HG03108 (cell line): ENCODE measurements at regions not wholly inside any gene's neighbourhood (a gene's known extent, or its start where the extent isn't known, plus 50 kb on each side); places are given as distances from the start of the nearest gene placed in this dataset.

Experiments
- ATAC-seq: cut with Tn5 transposase; IDR thresholded peaks from one replicate; pipeline ENCODE4 v1.9.1; 2021; ENCODE audit warnings: moderate library complexity; ENCODE audit not compliant: unreplicated experiment

GRCh38 chr14:53810221-53810620, 146.4 kb downstream of the BMP4 start:
- ATAC-seq: no peak

DNA sequence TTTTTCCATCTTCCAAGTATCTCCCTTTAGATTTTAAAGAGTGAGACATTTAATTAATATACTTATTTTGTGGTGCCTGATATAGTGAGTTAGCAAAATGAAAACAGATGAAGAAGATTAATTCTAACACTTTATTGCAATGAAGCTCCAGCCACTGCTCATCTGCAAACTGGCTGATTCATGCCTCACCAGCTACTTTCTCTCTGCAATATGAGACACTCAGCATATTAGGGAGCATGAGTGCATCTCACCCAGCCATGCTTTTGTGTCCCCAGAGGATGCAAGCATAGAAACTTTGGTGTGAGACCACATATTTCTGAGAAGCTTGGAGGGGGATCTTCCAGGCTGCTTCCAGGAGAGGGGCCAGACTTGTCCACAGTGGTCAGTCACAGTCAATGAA, 148.6 kb downstream of the BMP4 start:
- no peak for ATAC-seq

DNA sequence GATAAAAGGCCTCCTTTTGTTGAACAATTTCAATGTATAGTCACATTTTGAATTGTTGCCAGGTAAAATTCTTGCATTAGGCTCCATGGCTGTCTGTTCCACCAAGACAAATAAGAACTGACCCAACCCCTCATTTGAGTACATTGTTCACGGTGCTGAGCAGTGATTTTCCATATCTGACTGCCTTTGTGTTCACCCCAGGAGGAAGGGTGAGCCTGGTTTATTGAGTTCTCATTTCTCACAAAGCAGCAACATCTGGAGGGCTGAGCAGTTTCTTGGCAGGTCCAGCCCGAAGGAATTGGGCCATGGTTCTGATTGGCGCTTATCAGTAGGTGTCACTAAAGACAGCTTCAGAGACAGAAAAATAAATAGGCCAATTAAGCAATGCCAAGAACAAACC, 149.1 kb downstream of the BMP4 start:
- ATAC-seq: no peak

DNA sequence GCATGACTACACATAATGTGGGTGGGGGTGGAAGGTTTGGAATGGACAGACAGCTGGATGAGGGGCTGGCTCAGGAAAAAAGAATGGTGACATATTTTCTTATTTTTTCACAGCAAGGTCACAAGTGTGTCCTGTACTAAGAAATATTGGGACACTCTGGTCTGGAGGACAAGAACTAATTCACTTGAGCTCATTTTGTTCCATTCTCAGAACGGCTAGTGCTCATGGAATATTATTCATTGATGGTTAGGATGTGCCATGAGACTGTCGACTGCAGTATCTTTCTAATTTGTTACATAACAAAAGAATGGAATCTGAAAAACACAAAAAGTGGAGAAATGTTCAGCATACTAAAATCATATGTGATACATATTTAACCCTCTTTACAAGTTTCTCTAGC, 149.5 kb downstream of the BMP4 start:
- no peak for ATAC-seq

GRCh38 chr14:53796734-53797133, 159.9 kb downstream of the BMP4 start:
- ATAC-seq: no peak

- no peak for ATAC-seq
These were observed 162.7 kb downstream of the BMP4 start for GRCh38 chr14:53793790-53794505.

- ATAC-seq: no peak
These were observed 163.7 kb downstream of the BMP4 start for GRCh38 chr14:53792909-53793308.

DNA sequence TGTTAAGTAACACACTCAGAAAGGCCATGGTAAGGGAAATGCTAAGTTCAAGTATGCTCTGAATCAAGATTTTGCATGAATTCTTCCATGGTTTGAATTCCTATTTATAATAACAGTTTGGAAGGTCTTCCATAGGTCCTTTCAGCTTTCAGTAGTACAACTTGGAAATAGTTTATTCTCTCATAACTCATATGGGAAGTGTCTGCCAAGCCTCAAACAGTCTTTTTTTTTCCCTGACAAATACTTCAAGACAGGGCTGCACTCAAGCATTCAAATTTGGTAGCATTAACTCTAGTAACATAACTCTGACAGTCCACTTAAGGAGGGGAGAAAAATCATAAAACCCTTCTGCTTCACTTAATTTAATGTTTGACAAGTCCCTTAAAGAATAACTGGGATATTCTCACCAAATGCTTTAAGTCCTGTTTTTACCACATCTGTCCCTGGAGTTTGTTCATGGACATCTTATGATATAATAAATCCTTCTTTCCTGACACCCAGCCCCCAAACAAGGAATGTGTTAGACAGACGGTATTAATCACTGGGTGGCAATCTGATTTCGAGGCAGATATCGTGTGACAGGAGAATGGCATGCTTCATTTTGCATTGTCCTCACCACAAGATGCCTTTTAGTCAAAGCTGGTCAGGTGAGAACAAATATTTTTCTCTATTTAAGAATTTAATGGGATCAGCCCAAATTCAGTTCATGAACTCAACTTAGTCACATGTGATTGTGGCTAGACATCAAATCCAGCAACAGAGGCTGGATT, 165.7 kb downstream of the BMP4 start:
- no peak for ATAC-seq

GRCh38 chr14:53788566-53788965, 168.1 kb downstream of the BMP4 start:
- ATAC-seq: no peak

DNA sequence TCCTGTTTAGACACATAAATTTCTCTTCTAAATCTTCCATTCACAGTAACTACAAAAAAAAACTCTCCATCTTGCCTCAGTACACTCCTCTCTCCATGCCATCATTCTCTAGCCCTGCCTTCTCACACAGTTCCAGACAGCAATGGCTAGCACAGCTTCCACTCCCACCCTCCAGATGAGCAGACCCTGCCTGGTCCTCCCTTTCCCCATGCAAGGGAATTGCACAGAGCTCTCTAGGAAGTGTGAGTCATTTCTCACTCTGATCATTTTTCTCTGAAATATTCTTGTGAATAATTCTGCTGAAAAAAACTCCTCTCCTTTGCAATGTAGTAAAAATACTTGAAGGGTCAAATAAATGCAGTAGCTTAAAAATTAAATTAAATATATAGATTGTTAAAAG, 170.6 kb downstream of the BMP4 start:
- no peak for ATAC-seq

- ATAC-seq: no peak
These were observed 171.9 kb downstream of the BMP4 start for GRCh38 chr14:53784688-53785087.

DNA sequence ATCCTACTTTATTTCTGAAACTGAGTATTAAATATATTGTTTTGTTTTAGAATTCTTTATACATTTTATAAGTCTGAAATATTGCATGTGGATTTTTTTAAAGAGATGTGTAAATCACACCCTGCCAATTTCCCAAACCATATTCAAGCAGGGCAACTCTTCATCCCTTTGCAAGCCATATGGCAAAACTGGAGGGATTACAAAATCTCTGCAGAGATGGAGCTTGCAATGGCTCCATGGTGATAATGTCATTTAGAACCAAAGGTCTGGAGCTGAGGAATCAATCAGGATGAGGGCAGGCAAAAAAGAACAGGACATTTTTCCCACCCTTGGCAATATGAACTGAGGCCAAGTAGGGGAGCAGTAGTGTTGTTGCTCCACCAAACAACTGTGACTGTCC, 173.4 kb downstream of the BMP4 start:
- no peak for ATAC-seq

DNA sequence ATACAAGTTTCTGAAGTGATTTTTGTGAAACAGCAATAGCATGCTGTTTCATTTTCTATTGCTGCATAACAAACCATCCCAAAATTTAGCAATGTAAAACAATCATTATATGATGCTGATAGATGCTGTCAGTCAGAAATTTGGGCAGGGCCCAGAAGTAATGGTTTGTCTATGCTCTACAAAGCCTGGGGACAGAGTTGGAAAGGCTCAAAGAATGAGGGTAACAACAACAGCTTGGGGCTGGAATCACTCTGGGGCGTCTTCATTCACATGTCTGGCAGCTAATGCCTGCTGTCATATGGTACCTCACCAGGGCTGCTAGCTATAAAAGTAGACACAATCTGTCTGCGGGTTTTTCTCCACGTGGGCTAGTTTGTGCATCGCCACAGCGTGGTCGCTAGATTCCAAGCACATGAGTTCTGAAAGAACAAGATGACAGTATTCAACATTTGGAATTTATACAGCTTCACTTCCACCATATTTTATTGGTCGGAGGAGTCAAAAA, 176.5 kb downstream of the BMP4 start:
- ATAC-seq: no peak

GRCh38 chr14:53779301-53779700, 177.3 kb downstream of the BMP4 start:
- ATAC-seq: no peak

GRCh38 chr14:53778263-53778662, 178.4 kb downstream of the BMP4 start:
- ATAC-seq: no peak

GRCh38 chr14:53772936-53773335, 183.7 kb downstream of the BMP4 start:
- ATAC-seq: no peak

DNA sequence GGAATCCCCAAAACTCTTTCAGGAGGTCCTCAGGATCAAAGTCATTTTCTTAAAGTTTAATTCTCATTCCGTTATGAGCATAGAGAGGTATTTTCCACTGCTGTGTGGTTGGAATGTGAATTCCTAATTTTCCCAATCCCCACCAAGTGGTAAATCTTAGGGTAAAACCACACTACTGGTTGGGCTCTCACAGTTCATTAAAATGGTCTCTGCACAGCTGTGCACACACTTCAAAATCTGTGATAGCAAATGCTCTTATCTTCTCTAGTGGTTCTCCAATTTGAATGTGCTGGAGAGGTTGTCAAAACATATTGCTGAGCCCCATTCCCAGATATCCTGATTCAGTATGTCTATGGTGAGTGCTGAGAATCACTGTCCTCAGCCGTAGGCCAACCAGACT, 189.1 kb downstream of the BMP4 start:
- no peak for ATAC-seq

- no peak for ATAC-seq
These were observed 190.0 kb downstream of the BMP4 start for GRCh38 chr14:53766601-53767000.

DNA sequence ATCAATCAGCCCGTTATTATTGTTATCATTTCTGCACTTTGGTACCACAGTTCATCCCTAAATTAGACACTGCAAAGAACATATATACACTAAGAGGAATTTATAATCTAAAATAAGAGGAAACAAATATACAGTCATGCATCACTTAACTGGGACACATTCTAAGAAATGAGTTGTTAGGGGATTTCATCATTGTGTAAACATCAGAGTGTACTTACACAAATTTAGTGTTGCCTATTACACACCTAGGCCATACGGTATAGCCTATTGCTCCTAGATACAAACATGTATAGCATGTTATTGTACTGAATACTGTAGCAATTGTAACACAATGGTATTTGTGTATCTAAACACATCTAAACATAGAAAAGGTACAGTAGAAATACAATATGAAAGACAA, 190.5 kb downstream of the BMP4 start:
- ATAC-seq: no peak

GRCh38 chr14:53764846-53765245, 191.8 kb downstream of the BMP4 start:
- no peak for ATAC-seq

- no peak for ATAC-seq
These were observed 198.5 kb downstream of the BMP4 start for GRCh38 chr14:53758141-53758540.

- no peak for ATAC-seq
These were observed 198.9 kb downstream of the BMP4 start for GRCh38 chr14:53757732-53758131.
